ENCODE measurements at regions not wholly inside any gene's neighbourhood (a gene's known extent, or its start where the extent isn't known, plus 50 kb on each side); places are given as distances from the start of the nearest gene placed in this dataset.
"Not testable (repeated sequence)": the region's sequence is repeated elsewhere in the genome, so short reads cannot be mapped to it uniquely, and the experiment has no call there.

DNA sequence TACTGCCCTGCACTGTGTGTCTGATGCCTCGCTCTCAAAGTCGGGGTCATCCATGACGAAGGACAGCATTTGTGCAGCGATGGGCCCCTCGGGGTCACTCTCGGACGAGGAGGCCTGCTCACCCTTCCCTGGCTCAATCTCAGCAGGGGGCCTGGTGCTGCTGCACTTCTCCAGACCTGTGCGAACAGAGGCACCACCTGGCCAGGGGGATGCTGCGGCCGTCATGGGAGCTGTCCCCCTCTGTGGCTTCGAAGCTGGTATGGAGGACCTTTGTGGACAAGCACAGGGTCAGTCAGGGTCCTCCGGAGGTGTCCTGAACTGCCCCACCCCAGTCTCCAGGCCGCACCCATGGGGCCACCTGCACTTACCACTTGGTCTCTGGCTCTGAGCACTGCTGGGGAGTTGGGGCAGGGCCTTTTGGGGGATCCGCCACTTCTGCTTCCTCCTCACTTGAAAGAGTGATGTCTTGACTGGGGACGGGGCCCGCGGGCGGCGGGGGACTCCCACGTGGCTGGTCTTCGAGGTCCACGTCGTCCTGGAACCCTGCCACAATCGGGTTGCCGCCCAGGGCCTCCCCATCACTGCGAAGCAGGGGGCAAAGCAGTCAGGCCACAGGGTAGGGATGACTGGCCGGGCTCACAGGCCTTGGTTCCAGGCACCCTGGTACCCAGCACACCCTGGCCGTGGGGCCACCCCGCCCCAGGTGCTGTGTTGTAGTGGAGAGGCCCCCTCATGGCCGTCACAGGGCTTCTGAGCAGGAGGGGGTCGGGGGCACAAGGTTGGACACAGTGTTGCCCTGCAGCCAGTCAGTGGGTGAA is 306.7 kb downstream of the CCDC74A start:
- not testable (repeated sequence) for H3K4me3 ChIP-seq (ENCODE audit: low read depth, low read length); DNase-seq (ENCODE audit: low read depth)

- DNase-seq (ENCODE audit: low read depth), result not testable (repeated sequence)
Measured at GRCh38 chr2:131835022-131835421, 307.3 kb downstream of the CCDC74A start.

DNA sequence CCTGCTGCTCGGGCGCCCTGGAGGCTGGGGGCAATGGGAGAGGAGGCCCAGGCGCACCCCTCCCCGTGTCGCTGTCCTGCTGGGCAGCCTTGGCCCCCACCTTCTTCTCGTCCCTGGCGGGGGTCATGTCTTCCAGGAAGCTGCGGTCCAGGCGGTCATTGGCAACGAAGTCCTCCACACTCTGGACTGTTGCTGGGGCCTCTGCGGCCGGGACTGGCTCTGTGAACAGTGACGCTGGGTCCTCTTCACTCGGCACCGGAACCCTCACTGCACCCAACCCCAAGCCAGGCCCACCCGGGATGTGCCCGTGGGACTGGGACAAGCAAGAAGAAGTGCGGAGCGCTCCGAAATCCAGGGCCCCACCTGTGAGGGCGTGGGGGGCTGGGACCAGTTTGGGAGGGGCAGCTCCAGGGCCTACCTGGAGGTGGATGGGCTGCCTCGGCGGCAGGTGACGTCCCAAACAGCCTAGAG is 308.0 kb downstream of the CCDC74A start:
- DNase-seq (ENCODE audit: low read depth), result no peak
- H3K4me3 ChIP-seq (ENCODE audit: low read depth, low read length), result no peak overlapping the region

More at GRCh38 chr2:131835022-131835421, 307.3 kb downstream of the CCDC74A start:
- H3K4me3 ChIP-seq (ENCODE audit: low read depth, low read length), result not testable (repeated sequence)

GRCh38 chr2:131836116-131836515 is 308.4 kb downstream of the CCDC74A start:
- not testable (repeated sequence) for DNase-seq (ENCODE audit: low read depth); H3K4me3 ChIP-seq (ENCODE audit: low read depth, low read length)

DNA sequence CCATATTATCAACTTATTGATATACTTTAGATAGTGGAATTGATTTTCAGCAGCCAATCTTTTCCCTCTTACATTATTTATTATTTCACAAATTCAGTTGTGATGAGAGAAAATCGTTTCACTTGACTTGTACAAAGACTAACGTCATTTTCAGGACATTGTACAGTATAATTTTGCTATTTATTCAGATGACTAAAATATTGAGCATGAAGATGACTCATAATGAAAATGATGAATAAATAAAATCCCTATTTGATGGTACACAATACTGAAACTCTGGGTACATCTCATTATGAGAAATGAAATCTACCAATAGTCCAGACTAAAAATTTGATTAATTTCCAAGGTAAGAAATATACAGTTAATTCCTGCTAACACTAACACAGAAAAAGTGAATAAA is 316.4 kb downstream of the CCDC74A start:
- H3K4me3 ChIP-seq (ENCODE audit: low read depth, low read length); DNase-seq (ENCODE audit: low read depth): not testable (repeated sequence)

GRCh38 chr2:131856202-131856601 is 305.6 kb downstream of the ANKRD30BL start:
- not testable (repeated sequence) for H3K4me3 ChIP-seq (ENCODE audit: low read depth, low read length)

DNA sequence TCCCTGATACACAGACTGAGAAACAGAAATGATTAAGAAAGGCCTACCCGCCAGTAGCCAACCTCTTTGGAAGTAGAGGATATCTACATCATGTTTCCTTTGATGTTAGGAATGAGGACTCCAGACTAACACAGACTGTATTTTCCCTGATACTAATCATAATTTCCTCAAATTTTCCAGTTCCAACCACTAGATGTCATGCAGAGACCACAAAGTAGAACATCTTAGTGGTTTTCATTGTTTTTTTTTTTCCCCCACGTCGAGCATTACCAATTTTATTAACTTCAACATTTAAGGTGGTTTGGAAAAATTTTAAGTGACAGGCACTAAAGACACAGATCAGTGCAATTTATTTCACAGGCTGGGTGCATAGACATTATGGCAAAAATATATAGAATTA is 303.6 kb downstream of the ANKRD30BL start:
- DNase-seq (ENCODE audit: low read depth); H3K4me3 ChIP-seq (ENCODE audit: low read depth, low read length): not testable (repeated sequence)

More at GRCh38 chr2:131856202-131856601, 305.6 kb downstream of the ANKRD30BL start:
- not testable (repeated sequence) for DNase-seq (ENCODE audit: low read depth)

Measured in skeletal muscle cell (primary cell).